ENCODE measurements at regions not wholly inside any gene's neighbourhood (a gene's known extent, or its start where the extent isn't known, plus 50 kb on each side); places are given as distances from the start of the nearest gene placed in this dataset.

DNA sequence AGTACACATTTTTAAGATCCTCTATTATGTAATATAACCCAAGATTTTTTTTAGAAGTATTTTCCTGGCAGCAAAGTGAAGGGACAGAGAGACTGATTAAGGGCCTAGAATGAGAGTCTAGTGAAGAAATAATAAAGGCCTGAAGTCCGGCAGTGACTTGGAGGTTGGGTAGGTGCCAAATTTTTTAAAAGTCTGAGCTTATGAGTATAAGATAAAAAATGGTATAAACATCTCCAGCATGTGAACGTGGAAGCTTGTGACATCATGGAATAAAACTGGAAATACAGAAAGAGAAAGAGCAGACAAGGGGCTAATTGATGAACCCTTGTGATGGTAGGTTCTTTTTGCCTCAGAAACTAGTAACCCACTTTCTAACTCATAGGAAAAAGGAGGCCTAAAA lies 174.6 kb downstream of the SUCLA2 start:
- intact Hi-C loops (cut with DNase I) = no loop called here
- TF ChIP-seq, protein P1, sequence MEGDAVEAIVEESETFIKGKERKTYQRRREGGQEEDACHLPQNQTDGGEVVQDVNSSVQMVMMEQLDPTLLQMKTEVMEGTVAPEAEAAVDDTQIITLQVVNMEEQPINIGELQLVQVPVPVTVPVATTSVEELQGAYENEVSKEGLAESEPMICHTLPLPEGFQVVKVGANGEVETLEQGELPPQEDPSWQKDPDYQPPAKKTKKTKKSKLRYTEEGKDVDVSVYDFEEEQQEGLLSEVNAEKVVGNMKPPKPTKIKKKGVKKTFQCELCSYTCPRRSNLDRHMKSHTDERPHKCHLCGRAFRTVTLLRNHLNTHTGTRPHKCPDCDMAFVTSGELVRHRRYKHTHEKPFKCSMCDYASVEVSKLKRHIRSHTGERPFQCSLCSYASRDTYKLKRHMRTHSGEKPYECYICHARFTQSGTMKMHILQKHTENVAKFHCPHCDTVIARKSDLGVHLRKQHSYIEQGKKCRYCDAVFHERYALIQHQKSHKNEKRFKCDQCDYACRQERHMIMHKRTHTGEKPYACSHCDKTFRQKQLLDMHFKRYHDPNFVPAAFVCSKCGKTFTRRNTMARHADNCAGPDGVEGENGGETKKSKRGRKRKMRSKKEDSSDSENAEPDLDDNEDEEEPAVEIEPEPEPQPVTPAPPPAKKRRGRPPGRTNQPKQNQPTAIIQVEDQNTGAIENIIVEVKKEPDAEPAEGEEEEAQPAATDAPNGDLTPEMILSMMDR (IDR thresholded peaks at IDR 0.05) = no peak
- no peak for DNase-seq
- H3K9me3 ChIP-seq = no peaks in the 10 kb centered on the region
- no peaks in the 10 kb centered on the region for H3K36me3 ChIP-seq
- H3K4me3 ChIP-seq = no peak overlapping the region
- H3K9ac ChIP-seq (ENCODE audit: low read depth in 2 of 2, low read length in 2 of 2) = no peak overlapping the region
- H3K27ac ChIP-seq = no peak overlapping the region
- H3K27me3 ChIP-seq = no peaks in the 10 kb centered on the region
- no peaks in the 10 kb centered on the region for H3K4me1 ChIP-seq

DNA sequence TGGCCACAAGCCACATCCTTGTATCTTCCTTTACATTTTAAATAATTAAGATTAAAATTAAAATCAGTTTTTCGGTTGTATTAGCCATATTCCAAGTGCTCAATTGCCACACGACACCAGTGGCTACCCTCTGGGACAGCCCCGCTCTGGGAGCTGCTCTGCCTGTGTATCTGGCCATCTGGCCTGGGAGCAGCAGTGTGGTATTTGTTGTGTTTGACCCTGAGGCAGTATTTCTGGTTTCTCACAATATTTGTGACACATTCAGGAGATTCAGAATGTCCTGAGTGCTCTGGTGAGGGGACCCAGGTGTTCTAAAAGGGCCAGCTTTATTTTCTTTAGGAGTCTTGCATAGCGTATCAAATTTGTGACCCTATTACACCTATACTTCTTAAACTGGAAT lies 179.0 kb downstream of the SUCLA2 start:
- Histone ChIP-seq H3K4me3 (no peak overlapping the region), H3K27ac (no peak overlapping the region), H3K27me3 (no peaks in the 10 kb centered on the region), H3K9ac (ENCODE audit: low read depth in 2 of 2, low read length in 2 of 2) (no peak overlapping the region), H3K36me3 (no peaks in the 10 kb centered on the region), H3K9me3 (no peaks in the 10 kb centered on the region), H3K4me1 (no peaks in the 10 kb centered on the region)
- DNase-seq = no peak
- TF ChIP-seq, protein P1 (IDR thresholded peaks at IDR 0.05) = no peak
- intact Hi-C loops (cut with DNase I) = no loop called here

DNA sequence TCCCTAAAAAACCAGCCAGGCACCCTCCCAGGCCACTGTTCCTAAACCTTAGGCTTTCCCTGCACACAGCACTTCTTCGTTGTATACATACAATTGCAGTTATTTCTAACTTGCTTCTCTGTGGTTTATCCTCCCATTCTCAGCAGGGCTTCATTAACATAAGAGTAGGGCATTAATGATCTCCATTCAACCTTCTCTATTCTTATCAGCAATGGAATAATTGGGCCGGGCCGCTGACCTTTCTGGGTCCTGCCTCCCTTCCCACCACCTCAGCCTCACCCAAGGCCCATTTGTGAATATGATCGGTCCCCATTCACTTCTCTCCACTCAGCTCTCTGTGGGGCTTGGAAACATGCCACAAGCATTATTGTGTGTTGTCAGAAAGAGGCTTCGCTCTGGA lies 184.2 kb downstream of the SUCLA2 start:
- intact Hi-C loops (cut with DNase I) = no loop called here
- no peak overlapping the region for H3K9ac ChIP-seq (ENCODE audit: low read depth in 2 of 2, low read length in 2 of 2)
- TF ChIP-seq, protein P1 (IDR thresholded peaks at IDR 0.05) = no peak
- H3K4me1 ChIP-seq = no peaks in the 10 kb centered on the region
- H3K36me3 ChIP-seq = no peaks in the 10 kb centered on the region
- H3K27ac ChIP-seq = no peak overlapping the region
- no peak overlapping the region for H3K4me3 ChIP-seq
- H3K9me3 ChIP-seq = no peaks in the 10 kb centered on the region
- H3K27me3 ChIP-seq = no peaks in the 10 kb centered on the region
- DNase-seq = no peak

DNA sequence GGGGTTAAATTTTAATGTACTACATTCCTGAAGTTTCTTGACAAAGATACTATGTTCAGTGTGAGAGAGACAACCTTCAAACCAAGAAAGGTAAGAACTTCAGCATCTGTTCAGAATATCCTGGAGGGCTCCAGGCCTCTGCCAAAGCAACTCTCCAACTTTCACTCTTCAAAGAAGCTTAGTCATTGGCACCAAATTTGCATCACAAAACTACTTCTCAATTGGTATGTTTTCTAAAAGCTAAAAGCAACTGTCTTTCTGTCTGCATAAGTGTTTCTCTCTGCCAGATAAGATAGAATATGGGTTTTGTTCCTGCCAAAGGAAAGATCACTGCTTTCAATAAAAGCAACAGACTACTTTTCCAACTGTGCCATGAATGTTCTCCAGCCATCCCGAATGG lies 187.4 kb downstream of the SUCLA2 start:
- H3K9me3 ChIP-seq = no peaks in the 10 kb centered on the region
- H3K36me3 ChIP-seq = no peaks in the 10 kb centered on the region
- H3K27ac ChIP-seq = no peak overlapping the region
- H3K9ac ChIP-seq (ENCODE audit: low read depth in 2 of 2, low read length in 2 of 2) = no peak overlapping the region
- H3K4me1 ChIP-seq = no peaks in the 10 kb centered on the region
- DNase-seq = no peak
- H3K4me3 ChIP-seq = no peak overlapping the region
- TF ChIP-seq, protein P1 (IDR thresholded peaks at IDR 0.05) = no peak
- intact Hi-C loops (cut with DNase I) = no loop called here
- H3K27me3 ChIP-seq = no peaks in the 10 kb centered on the region

DNA sequence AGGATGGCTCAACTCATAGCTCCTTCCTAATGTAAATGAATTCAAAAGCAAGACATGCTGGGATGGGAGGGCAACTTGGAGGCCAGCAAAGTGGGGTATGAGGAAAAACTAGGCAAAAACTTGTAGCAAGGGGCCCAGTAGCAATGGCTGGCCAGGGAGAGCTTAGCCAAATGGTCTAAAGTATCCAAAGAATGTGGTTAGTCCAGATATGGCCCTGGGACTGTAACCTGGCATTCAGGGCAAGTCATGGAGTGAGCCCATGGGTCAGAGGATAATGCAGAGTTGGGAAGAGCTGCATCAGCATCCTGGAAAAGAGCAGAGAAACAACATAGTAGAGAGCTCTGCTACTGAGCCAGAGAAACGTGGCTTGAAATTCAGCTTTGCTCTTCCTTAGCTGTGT lies 191.7 kb downstream of the SUCLA2 start:
- Histone ChIP-seq H3K4me3 (no peak overlapping the region), H3K4me1 (no peaks in the 10 kb centered on the region), H3K9ac (ENCODE audit: low read depth in 2 of 2, low read length in 2 of 2) (no peak overlapping the region), H3K9me3 (no peaks in the 10 kb centered on the region), H3K27ac (no peak overlapping the region), H3K36me3 (no peaks in the 10 kb centered on the region), H3K27me3 (no peaks in the 10 kb centered on the region)
- no peak for DNase-seq
- TF ChIP-seq, protein P1 (IDR thresholded peaks at IDR 0.05) = no peak
- intact Hi-C loops (cut with DNase I) = no loop called here

DNA sequence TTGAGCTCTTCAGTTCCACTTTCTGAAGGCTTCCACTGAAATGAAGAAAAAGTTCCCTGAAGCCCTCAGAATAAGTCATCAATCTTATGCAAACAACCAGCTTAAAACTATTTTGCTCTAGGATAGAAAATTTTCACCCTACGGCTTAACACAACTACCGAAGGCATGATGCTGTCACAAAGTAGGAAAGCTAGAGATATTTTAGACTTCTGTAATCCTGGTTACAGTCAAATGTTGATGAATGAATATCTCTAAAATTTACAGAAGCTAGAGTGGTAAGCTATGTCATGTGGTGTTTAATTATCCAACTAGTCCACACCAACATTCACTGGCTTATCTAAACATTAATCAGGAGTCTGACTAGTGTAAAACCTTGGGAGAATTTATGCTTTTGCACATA lies 197.9 kb downstream of the SUCLA2 start:
- no peak for DNase-seq
- Histone ChIP-seq H3K4me1 (no peaks in the 10 kb centered on the region), H3K27ac (no peak overlapping the region), H3K9ac (ENCODE audit: low read depth in 2 of 2, low read length in 2 of 2) (no peak overlapping the region), H3K36me3 (no peaks in the 10 kb centered on the region), H3K4me3 (no peak overlapping the region), H3K27me3 (no peaks in the 10 kb centered on the region), H3K9me3 (no peaks in the 10 kb centered on the region)
- TF ChIP-seq, protein P1 (IDR thresholded peaks at IDR 0.05) = no peak
- intact Hi-C loops (cut with DNase I) = no loop called here

Data from colonic mucosa (tissue), 4 donors.